ENCODE measurements at regions not wholly inside any gene's neighbourhood (a gene's known extent, or its start where the extent isn't known, plus 50 kb on each side); places are given as distances from the start of the nearest gene placed in this dataset.

- no peak for DNase-seq
These were observed 65.0 kb upstream of the MEIS2 start for GRCh38 chr15:37165395-37165794.

GRCh38 chr15:37166402-37166801, 66.1 kb upstream of the MEIS2 start:
- no peak for DNase-seq

GRCh38 chr15:37181339-37181738, 81.0 kb upstream of the MEIS2 start:
- no peak for DNase-seq

GRCh38 chr15:37199545-37199944, 99.2 kb upstream of the MEIS2 start:
- DNase-seq = no peak

GRCh38 chr15:37203050-37203449, 102.7 kb upstream of the MEIS2 start:
- no peak for DNase-seq

GRCh38 chr15:37204692-37205091, 104.3 kb upstream of the MEIS2 start:
- DNase-seq = no peak

- no peak for DNase-seq
These were observed 106.3 kb upstream of the MEIS2 start for GRCh38 chr15:37206690-37207089.

GRCh38 chr15:37208146-37209040, 108.0 kb upstream of the MEIS2 start:
- no peak for DNase-seq

- no peak for DNase-seq
These were observed 108.7 kb upstream of the MEIS2 start for GRCh38 chr15:37209041-37209363.

- no peak for DNase-seq
These were observed 117.2 kb upstream of the MEIS2 start for GRCh38 chr15:37217567-37217966.

- DNase-seq = no peak
These were observed 118.1 kb upstream of the MEIS2 start for GRCh38 chr15:37218351-37218916.

- DNase-seq = no peak
These were observed 118.9 kb upstream of the MEIS2 start for GRCh38 chr15:37219211-37219701.

GRCh38 chr15:37220949-37221670, 120.8 kb upstream of the MEIS2 start:
- DNase-seq = no peak

GRCh38 chr15:37221671-37222145, 121.4 kb upstream of the MEIS2 start:
- DNase-seq = no peak

- DNase-seq = no peak
These were observed 122.7 kb upstream of the MEIS2 start for GRCh38 chr15:37223089-37223488.

- no peak for DNase-seq
These were observed 129.7 kb upstream of the MEIS2 start for GRCh38 chr15:37229855-37230619.

- DNase-seq = no peak
These were observed 145.0 kb upstream of the MEIS2 start for GRCh38 chr15:37245358-37245757.

- DNase-seq = no peak
These were observed 145.7 kb upstream of the MEIS2 start for GRCh38 chr15:37246065-37246464.

GRCh38 chr15:37246856-37247255, 146.5 kb upstream of the MEIS2 start:
- no peak for DNase-seq

- DNase-seq = no peak
These were observed 148.9 kb upstream of the MEIS2 start for GRCh38 chr15:37249249-37249648.

- DNase-seq = no peak
These were observed 152.2 kb upstream of the MEIS2 start for GRCh38 chr15:37252530-37252929.

- DNase-seq = no peak
These were observed 153.5 kb upstream of the MEIS2 start for GRCh38 chr15:37253877-37254276.

GRCh38 chr15:37260255-37260654, 159.9 kb upstream of the MEIS2 start:
- no peak for DNase-seq

Measured in NCI-H526 treated with DMSO at 0.1 percent for 48 hours (cell line).